CD4-positive, alpha-beta T cell (primary cell): ENCODE measurements at regions not wholly inside any gene's neighbourhood (a gene's known extent, or its start where the extent isn't known, plus 50 kb on each side); places are given as distances from the start of the nearest gene placed in this dataset.

Experiments
- ATAC-seq: fragments of 200-7000 bp; cut with Tn5 transposase; one replicate; pipeline ENCODE4 v1.10.0; 2022; ENCODE audit warnings: mild to moderate bottlenecking; ENCODE audit not compliant: poor library complexity
- CTCF ChIA-PET: fragments of 350-600 bp; sonication (Branson Sonifier 250); formaldehyde crosslinking; loops from one replicate; lab custom pipeline; 2021; ENCODE audit warnings: antibody characterized with exemption, inconsistent platforms; lab: Charles Lee
- POLR2A ChIA-PET: fragments of 350-600 bp; sonication (Branson Sonifier 250); formaldehyde crosslinking; loops from one replicate; lab custom pipeline; 2021; ENCODE audit warnings: antibody characterized with exemption, inconsistent platforms; lab: Charles Lee
- DNase-seq, 14 experiments: peaks; one replicate each; pipeline ENCODE4 v3.0.0-alpha.2; 2013 to 2020; ENCODE audit warnings: mixed read lengths in 2 of 14
- H3K27ac ChIP-seq, 2 donors: one replicate each; pipeline versions ENCODE4 v1.5.1 to v1.7.0; 2013; ENCODE audit warnings: low read length in 2 of 2, low read depth in 1 of 2, mild to moderate bottlenecking in 1 of 2
- H3K27me3 ChIP-seq, 2 experiments: 1 replicate in 1 of 2; 2 replicates in 1 of 2; pipeline versions ENCODE4 v1.6.1 to v1.7.0; 2013; ENCODE audit warnings: low read length in 2 of 2, control low read depth in 1 of 2, mild to moderate bottlenecking in 1 of 2, moderate library complexity in 1 of 2; ENCODE audit not compliant: insufficient read depth in 2 of 2, control insufficient read depth in 1 of 2
- H3K36me3 ChIP-seq: one replicate; pipeline ENCODE4 v1.6.1; 2013; ENCODE audit warnings: low read length, control low read depth; ENCODE audit not compliant: insufficient read depth
- H3K4me1 ChIP-seq: one replicate; pipeline ENCODE4 v1.6.1; 2013; ENCODE audit warnings: low read length, control low read depth; ENCODE audit not compliant: insufficient read depth
- H3K4me3 ChIP-seq: one replicate; pipeline ENCODE4 v1.5.1; 2013; ENCODE audit warnings: mild to moderate bottlenecking, low read length, moderate library complexity
- H3K9me3 ChIP-seq, 2 experiments: 1 replicate in 1 of 2; 2 replicates in 1 of 2; pipeline versions ENCODE4 v1.6.1 to v1.7.0; 2013; ENCODE audit warnings: low read length in 2 of 2, mild to moderate bottlenecking in 2 of 2, control low read depth in 1 of 2, moderate library complexity in 1 of 2; ENCODE audit not compliant: control insufficient read depth in 1 of 2, insufficient read depth in 1 of 2
- H3K27ac Mint-ChIP-seq: one replicate; pipeline ENCODE4 v1.8.0; 2020; ENCODE audit warnings: mixed read lengths
- H3K27me3 Mint-ChIP-seq: one replicate; pipeline ENCODE4 v1.8.0; 2021; ENCODE audit warnings: mixed read lengths
- H3K36me3 Mint-ChIP-seq: one replicate; pipeline ENCODE4 v1.8.0; 2021; ENCODE audit warnings: low read depth, mixed read lengths
- H3K4me1 Mint-ChIP-seq: one replicate; pipeline ENCODE4 v1.8.0; 2021; ENCODE audit warnings: low read depth, mixed read lengths
- H3K4me3 Mint-ChIP-seq: one replicate; pipeline ENCODE4 v1.8.0; 2020; ENCODE audit warnings: mild to moderate bottlenecking, mixed read lengths
- H3K9me3 Mint-ChIP-seq: one replicate; pipeline ENCODE4 v1.8.0; 2020; ENCODE audit warnings: mixed read lengths
- intact Hi-C, 2 experiments: fragments of 100-400 bp; cut with DNase I in 1 of 2; cut with micrococcal nuclease in 1 of 2; formaldehyde crosslinking; loops; one replicate each; pipeline versions ENCODE4 v1.15.1 to v1.9.0; 2023 to 2025; cut with DNase I, micrococcal nuclease
- TF ChIP-seq, protein P1 (sequence below): fragments of 200-600 bp; IDR thresholded peaks from one replicate; pipeline ENCODE4 v1.8.0; 2022; ENCODE audit warnings: antibody characterized with exemption, mild to moderate bottlenecking

- Mint-ChIP-seq H3K27ac (no peak overlapping the region), H3K27me3 (peaks cover 22% of the 10 kb centered on the region), H3K4me1 (no peaks in the 10 kb centered on the region), H3K36me3 (no peaks in the 10 kb centered on the region), H3K9me3 (peaks cover 2% of the 10 kb centered on the region), H3K4me3 (no peak overlapping the region)
- H3K4me1 ChIP-seq = no peaks in the 10 kb centered on the region
- ATAC-seq = no peak
- H3K4me3 ChIP-seq = no peak overlapping the region
- CTCF ChIA-PET = no interaction called here
- no peaks in the 10 kb centered on the region for H3K36me3 ChIP-seq
- DNase-seq = no peak
- POLR2A ChIA-PET = no interaction called here
- intact Hi-C loops = no loop called here
- H3K27ac ChIP-seq = no peak overlapping the region
- TF ChIP-seq, protein P1, sequence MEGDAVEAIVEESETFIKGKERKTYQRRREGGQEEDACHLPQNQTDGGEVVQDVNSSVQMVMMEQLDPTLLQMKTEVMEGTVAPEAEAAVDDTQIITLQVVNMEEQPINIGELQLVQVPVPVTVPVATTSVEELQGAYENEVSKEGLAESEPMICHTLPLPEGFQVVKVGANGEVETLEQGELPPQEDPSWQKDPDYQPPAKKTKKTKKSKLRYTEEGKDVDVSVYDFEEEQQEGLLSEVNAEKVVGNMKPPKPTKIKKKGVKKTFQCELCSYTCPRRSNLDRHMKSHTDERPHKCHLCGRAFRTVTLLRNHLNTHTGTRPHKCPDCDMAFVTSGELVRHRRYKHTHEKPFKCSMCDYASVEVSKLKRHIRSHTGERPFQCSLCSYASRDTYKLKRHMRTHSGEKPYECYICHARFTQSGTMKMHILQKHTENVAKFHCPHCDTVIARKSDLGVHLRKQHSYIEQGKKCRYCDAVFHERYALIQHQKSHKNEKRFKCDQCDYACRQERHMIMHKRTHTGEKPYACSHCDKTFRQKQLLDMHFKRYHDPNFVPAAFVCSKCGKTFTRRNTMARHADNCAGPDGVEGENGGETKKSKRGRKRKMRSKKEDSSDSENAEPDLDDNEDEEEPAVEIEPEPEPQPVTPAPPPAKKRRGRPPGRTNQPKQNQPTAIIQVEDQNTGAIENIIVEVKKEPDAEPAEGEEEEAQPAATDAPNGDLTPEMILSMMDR = no peak
- H3K27me3 ChIP-seq = no peaks in the 10 kb centered on the region
- no peaks in the 10 kb centered on the region for H3K9me3 ChIP-seq
Observed at GRCh38 chr1:170872663-170873062, 62.7 kb upstream of the MROH9 start.

- DNase-seq = no peak
- Histone ChIP-seq H3K4me3 (no peak overlapping the region), H3K9me3 (no peaks in the 10 kb centered on the region), H3K36me3 (no peaks in the 10 kb centered on the region), H3K27me3 (no peaks in the 10 kb centered on the region), H3K27ac (no peak overlapping the region), H3K4me1 (no peaks in the 10 kb centered on the region)
- no peak overlapping the region for H3K27ac Mint-ChIP-seq
- ATAC-seq = no peak
- TF ChIP-seq, protein P1 = no peak
- no peak overlapping the region for H3K4me3 Mint-ChIP-seq
- peaks cover 2% of the 10 kb centered on the region for H3K9me3 Mint-ChIP-seq
- H3K27me3 Mint-ChIP-seq = peaks cover 12% of the 10 kb centered on the region
- POLR2A ChIA-PET = no interaction called here
- no peaks in the 10 kb centered on the region for H3K36me3 Mint-ChIP-seq
- H3K4me1 Mint-ChIP-seq = no peaks in the 10 kb centered on the region
- CTCF ChIA-PET = no interaction called here
- intact Hi-C loops = no loop called here
Observed at GRCh38 chr1:170874671-170875070, 60.7 kb upstream of the MROH9 start.

- intact Hi-C loops = loop anchor here (2.0 to 5.0 kb wide), 2 partner anchors 65 to 954 kb away; no protein-coding TSS in a partner anchor
- ChIA-PET POLR2A (no interaction called here), CTCF (no interaction called here)
- H3K27me3 ChIP-seq = no peaks in the 10 kb centered on the region
- H3K27me3 Mint-ChIP-seq = peaks cover 10% of the 10 kb centered on the region
- no peak overlapping the region for H3K27ac Mint-ChIP-seq
- ATAC-seq = no peak
- no peaks in the 10 kb centered on the region for H3K36me3 Mint-ChIP-seq
- peak in 1 of 14 experiments; percentile 0 for DNase-seq
- no peak overlapping the region for H3K27ac ChIP-seq
- no peak overlapping the region for H3K4me3 ChIP-seq
- no peak overlapping the region for H3K4me3 Mint-ChIP-seq
- H3K9me3 ChIP-seq = no peaks in the 10 kb centered on the region
- H3K4me1 ChIP-seq = no peaks in the 10 kb centered on the region
- H3K9me3 Mint-ChIP-seq = peaks cover 2% of the 10 kb centered on the region
- TF ChIP-seq, protein P1 = no peak
- no peaks in the 10 kb centered on the region for H3K4me1 Mint-ChIP-seq
- H3K36me3 ChIP-seq = no peaks in the 10 kb centered on the region
Observed at GRCh38 chr1:170881268-170882265, 53.8 kb upstream of the MROH9 start.
